ENCODE measurements at regions not wholly inside any gene's neighbourhood (a gene's known extent, or its start where the extent isn't known, plus 50 kb on each side); places are given as distances from the start of the nearest gene placed in this dataset.

DNA sequence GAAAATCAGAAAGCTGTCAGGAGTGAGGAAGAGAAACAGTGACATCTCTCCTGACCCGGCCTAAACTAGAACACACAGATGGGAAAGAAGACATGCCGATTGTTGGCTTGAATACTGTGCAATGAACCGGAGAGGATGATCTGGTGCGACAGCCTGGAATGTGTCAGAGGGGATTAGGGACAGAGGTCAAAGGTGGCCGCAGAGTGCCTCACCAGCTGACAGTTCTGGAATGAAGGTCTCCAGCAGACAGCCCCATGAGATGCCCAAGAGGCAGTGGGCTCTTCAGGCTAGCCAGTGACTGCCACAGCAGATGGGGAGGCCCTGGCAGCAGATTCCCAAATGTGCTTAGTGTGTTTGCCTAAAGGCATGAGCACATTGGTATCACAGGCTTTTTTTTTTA lies 623.2 kb downstream of the CDH8 start:
- TF ChIP-seq, protein P1, sequence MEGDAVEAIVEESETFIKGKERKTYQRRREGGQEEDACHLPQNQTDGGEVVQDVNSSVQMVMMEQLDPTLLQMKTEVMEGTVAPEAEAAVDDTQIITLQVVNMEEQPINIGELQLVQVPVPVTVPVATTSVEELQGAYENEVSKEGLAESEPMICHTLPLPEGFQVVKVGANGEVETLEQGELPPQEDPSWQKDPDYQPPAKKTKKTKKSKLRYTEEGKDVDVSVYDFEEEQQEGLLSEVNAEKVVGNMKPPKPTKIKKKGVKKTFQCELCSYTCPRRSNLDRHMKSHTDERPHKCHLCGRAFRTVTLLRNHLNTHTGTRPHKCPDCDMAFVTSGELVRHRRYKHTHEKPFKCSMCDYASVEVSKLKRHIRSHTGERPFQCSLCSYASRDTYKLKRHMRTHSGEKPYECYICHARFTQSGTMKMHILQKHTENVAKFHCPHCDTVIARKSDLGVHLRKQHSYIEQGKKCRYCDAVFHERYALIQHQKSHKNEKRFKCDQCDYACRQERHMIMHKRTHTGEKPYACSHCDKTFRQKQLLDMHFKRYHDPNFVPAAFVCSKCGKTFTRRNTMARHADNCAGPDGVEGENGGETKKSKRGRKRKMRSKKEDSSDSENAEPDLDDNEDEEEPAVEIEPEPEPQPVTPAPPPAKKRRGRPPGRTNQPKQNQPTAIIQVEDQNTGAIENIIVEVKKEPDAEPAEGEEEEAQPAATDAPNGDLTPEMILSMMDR (IDR thresholded peaks at IDR 0.05), result no peak
- TF ChIP-seq POLR2A (IDR thresholded peaks at IDR 0.05), result no peak

Data from prostate gland (tissue), 2 donors.